ENCODE measurements at regions not wholly inside any gene's neighbourhood (a gene's known extent, or its start where the extent isn't known, plus 50 kb on each side); places are given as distances from the start of the nearest gene placed in this dataset.

- TF ChIP-seq EZH2 (IDR thresholded peaks at IDR 0.05; ENCODE audit: borderline replicate concordance, low read depth, low read length, severe bottlenecking) (no peak), CTCF (IDR thresholded peaks at IDR 0.05; ENCODE audit: borderline replicate concordance, extremely low read depth, low read length, poor library complexity, severe bottlenecking) (no peak)
These were observed 420.4 kb upstream of the MIS18BP1 start for GRCh38 chr14:45673420-45673819.
